H9 (cell line): ENCODE measurements at regions not wholly inside any gene's neighbourhood (a gene's known extent, or its start where the extent isn't known, plus 50 kb on each side); places are given as distances from the start of the nearest gene placed in this dataset.

Source experiments
- DNase-seq: peaks from one replicate; pipeline ENCODE4 v3.0.0-alpha.2; 2017
- H2AFZ ChIP-seq: one replicate; pipeline ENCODE4 v1.6.1; 2013; ENCODE audit warnings: mild to moderate bottlenecking, low read length, control low read depth, moderate library complexity
- H2AK5ac ChIP-seq: 2 replicates; pipeline ENCODE4 v1.6.1; 2013; ENCODE audit warnings: low read length, control low read depth, mixed read lengths; ENCODE audit not compliant: insufficient read length
- H2BK120ac ChIP-seq: one replicate; pipeline ENCODE4 v1.6.1; 2013; ENCODE audit warnings: low read depth, mild to moderate bottlenecking, low read length, control low read depth, inconsistent platforms; ENCODE audit not compliant: poor library complexity, severe bottlenecking
- H2BK12ac ChIP-seq: 2 replicates; pipeline ENCODE4 v1.6.1; 2013; ENCODE audit warnings: low read length, control low read depth, mixed read lengths, low read depth; ENCODE audit not compliant: insufficient read length
- H2BK15ac ChIP-seq: 2 replicates; pipeline ENCODE4 v1.6.1; 2013; ENCODE audit warnings: low read depth, low read length, control low read depth
- H2BK20ac ChIP-seq: one replicate; pipeline ENCODE4 v1.6.1; 2013; ENCODE audit warnings: low read depth, mild to moderate bottlenecking, low read length, control low read depth, inconsistent platforms; ENCODE audit not compliant: poor library complexity, severe bottlenecking
- H2BK5ac ChIP-seq: 2 replicates; pipeline ENCODE4 v1.6.1; 2013; ENCODE audit warnings: low read length, control low read depth, mixed read lengths; ENCODE audit not compliant: insufficient read length
- H3K14ac ChIP-seq: 2 replicates; pipeline ENCODE4 v1.6.1; 2013; ENCODE audit warnings: low read length, control low read depth; ENCODE audit not compliant: insufficient read depth
- H3K18ac ChIP-seq: 2 replicates; pipeline ENCODE4 v1.6.1; 2013; ENCODE audit warnings: low read depth, mild to moderate bottlenecking, mixed read lengths, low read length, control low read depth; ENCODE audit not compliant: insufficient read length
- H3K23ac ChIP-seq: 2 replicates; pipeline ENCODE4 v1.6.1; 2013; ENCODE audit warnings: low read length, control low read depth, mixed read lengths, low read depth; ENCODE audit not compliant: insufficient read length
- H3K23me2 ChIP-seq: 2 replicates; pipeline ENCODE4 v1.6.1; 2013; ENCODE audit warnings: low read depth, mild to moderate bottlenecking, mixed read lengths, low read length, control low read depth; ENCODE audit not compliant: insufficient read length, poor library complexity, severe bottlenecking
- H3K27ac ChIP-seq: 2 replicates; pipeline ENCODE4 v1.5.1; 2013; ENCODE audit warnings: low read length, control low read depth, mixed read lengths, low read depth; ENCODE audit not compliant: insufficient read length
- H3K27me3 ChIP-seq: 2 replicates; pipeline ENCODE4 v1.6.1; 2013; ENCODE audit warnings: low read length, control low read depth, inconsistent platforms; ENCODE audit not compliant: insufficient read depth
- H3K4ac ChIP-seq: 2 replicates; pipeline ENCODE4 v1.6.1; 2013; ENCODE audit warnings: low read depth, mild to moderate bottlenecking, control low read depth, inconsistent platforms, low read length, moderate library complexity
- H3K4me1 ChIP-seq: 2 replicates; pipeline ENCODE4 v1.6.1; 2013; ENCODE audit warnings: low read length, control low read depth, inconsistent platforms; ENCODE audit not compliant: insufficient read depth
- H3K4me2 ChIP-seq: 2 replicates; pipeline ENCODE4 v1.6.1; 2013; ENCODE audit warnings: low read length, control low read depth, mixed read lengths; ENCODE audit not compliant: insufficient read length, insufficient read depth
- H3K56ac ChIP-seq: 2 replicates; pipeline ENCODE4 v1.6.1; 2013; ENCODE audit warnings: low read depth, mild to moderate bottlenecking, mixed read lengths, low read length, control low read depth; ENCODE audit not compliant: insufficient read length
- H3K79me1 ChIP-seq: 2 replicates; pipeline ENCODE4 v1.6.1; 2013; ENCODE audit warnings: low read depth, mild to moderate bottlenecking, moderate library complexity, low read length, control low read depth, inconsistent platforms; ENCODE audit not compliant: insufficient read depth, poor library complexity, severe bottlenecking
- H3K79me2 ChIP-seq: 2 replicates; pipeline ENCODE4 v1.6.1; 2013; ENCODE audit warnings: low read length, control low read depth, inconsistent platforms; ENCODE audit not compliant: insufficient read depth
- H3K9ac ChIP-seq: 2 replicates; pipeline ENCODE4 v1.6.1; 2013; ENCODE audit warnings: low read length, control low read depth, mixed read lengths; ENCODE audit not compliant: insufficient read length; ENCODE audit errors: extremely low read depth
- H3K9me3 ChIP-seq: one replicate; pipeline ENCODE4 v1.6.1; 2013; ENCODE audit warnings: low read depth, low read length, inconsistent platforms; ENCODE audit not compliant: control insufficient read depth
- H3T11ph ChIP-seq: one replicate; pipeline ENCODE4 v1.6.1; 2013; ENCODE audit warnings: mild to moderate bottlenecking, low read length, control low read depth, inconsistent platforms
- H4K20me1 ChIP-seq: one replicate; pipeline ENCODE4 v1.6.1; 2013; ENCODE audit not compliant: control insufficient read depth, insufficient read length, insufficient read depth
- H4K5ac ChIP-seq: 2 replicates; pipeline ENCODE4 v1.6.1; 2013; ENCODE audit warnings: low read depth, mild to moderate bottlenecking, mixed read lengths, low read length, control low read depth; ENCODE audit not compliant: insufficient read length
- H4K8ac ChIP-seq: replicated peaks from 2 replicates; pipeline ENCODE4 v1.6.1; 2013; ENCODE audit warnings: low read length, control low read depth, mixed read lengths, low read depth; ENCODE audit not compliant: insufficient read length
- H4K91ac ChIP-seq: 2 replicates; pipeline ENCODE4 v1.6.1; 2013; ENCODE audit warnings: low read depth, mild to moderate bottlenecking, moderate library complexity, mixed read lengths, low read length, control low read depth; ENCODE audit not compliant: insufficient read length
- H3K27ac Mint-ChIP-seq, 3 experiments: 2 replicates in 2 of 3; 3 replicates in 1 of 3; pipeline ENCODE4 v1.8.0; 2020 to 2021; ENCODE audit warnings: mixed read lengths in 3 of 3, mild to moderate bottlenecking in 1 of 3, moderate library complexity in 1 of 3
- H3K27me3 Mint-ChIP-seq: 2 replicates; pipeline ENCODE4 v1.8.0; 2021; ENCODE audit warnings: low read depth, mild to moderate bottlenecking, moderate library complexity, mixed read lengths
- H3K36me3 Mint-ChIP-seq, 3 experiments: 2 replicates in 2 of 3; 3 replicates in 1 of 3; pipeline ENCODE4 v1.8.0; 2020 to 2021; ENCODE audit warnings: low read depth in 3 of 3, mixed read lengths in 3 of 3; ENCODE audit not compliant: insufficient read depth in 1 of 3
- H3K4me1 Mint-ChIP-seq, 2 experiments: 2 replicates each; pipeline ENCODE4 v1.8.0; 2020; ENCODE audit warnings: mixed read lengths in 2 of 2
- H3K4me3 Mint-ChIP-seq, 2 experiments: 2 replicates in 1 of 2; 3 replicates in 1 of 2; pipeline ENCODE4 v1.8.0; 2020 to 2021; ENCODE audit warnings: mild to moderate bottlenecking in 2 of 2, mixed read lengths in 2 of 2, moderate library complexity in 1 of 2
- H3K9me3 Mint-ChIP-seq, 2 experiments: 2 replicates in 1 of 2; 3 replicates in 1 of 2; pipeline ENCODE4 v1.8.0; 2020; ENCODE audit warnings: mild to moderate bottlenecking in 2 of 2, mixed read lengths in 2 of 2, moderate library complexity in 1 of 2
- CTCF ChIP-seq: fragments of 200-600 bp; sonication (generic); conservative IDR thresholded peaks from 3 replicates; pipeline ENCODE4 v1.8.0; 2021; ENCODE audit warnings: antibody characterized with exemption, mild to moderate bottlenecking
- WGBS: extraction: QIAGEN DNeasy Blood & Tissue Kit; methylation state at CpG from one replicate; pipeline ENCODE4 v1.1.7; 2013; ENCODE audit warnings: missing lambda C conversion rate, low lambda C conversion rate, mixed read lengths; ENCODE audit not compliant: insufficient read length; ENCODE audit errors: extremely low coverage; 5-methylcytosine and 5-hydroxymethylcytosine counted together

GRCh38 chr1:199246716-199247115 lies 607.9 kb downstream of the PTPRC start:
- no peak overlapping the region for H3K9ac ChIP-seq
- no peak for TF ChIP-seq CTCF
- H3K18ac ChIP-seq = no peak overlapping the region
- no peaks in the 10 kb centered on the region for H3K79me2 ChIP-seq
- no peak overlapping the region for H2BK12ac ChIP-seq
- H3K23ac ChIP-seq = no peak overlapping the region
- no peak overlapping the region for H4K91ac ChIP-seq
- no peak overlapping the region for H2AK5ac ChIP-seq
- no peak overlapping the region for H2AFZ ChIP-seq
- no peak overlapping the region for H2BK15ac ChIP-seq
- no peak overlapping the region for H3K27ac Mint-ChIP-seq
- no peaks in the 10 kb centered on the region; a peak in 1 of 7 replicates for H3K36me3 Mint-ChIP-seq
- DNase-seq = no peak
- H3T11ph ChIP-seq = no peak overlapping the region
- H3K14ac ChIP-seq = no peak overlapping the region
- no peaks in the 10 kb centered on the region for H3K9me3 Mint-ChIP-seq
- peaks cover 6 to 9% of the 10 kb centered on the region in 2 experiments for H3K4me1 Mint-ChIP-seq
- H3K4me1 ChIP-seq = no peaks in the 10 kb centered on the region
- H2BK20ac ChIP-seq = no peak overlapping the region
- no CpG with 5 or more reads among the region's 3 CpGs for WGBS
- H3K9me3 ChIP-seq = no peaks in the 10 kb centered on the region
- H3K4me3 Mint-ChIP-seq = no peak overlapping the region
- no peaks in the 10 kb centered on the region for H3K23me2 ChIP-seq
- H3K4me2 ChIP-seq = no peak overlapping the region
- H2BK5ac ChIP-seq = no peak overlapping the region
- H3K27me3 ChIP-seq = no peaks in the 10 kb centered on the region
- no peak overlapping the region for H3K27ac ChIP-seq
- no peak overlapping the region for H4K8ac ChIP-seq
- H2BK120ac ChIP-seq = no peak overlapping the region
- no peaks in the 10 kb centered on the region for H4K20me1 ChIP-seq
- H3K56ac ChIP-seq = no peak overlapping the region
- H4K5ac ChIP-seq = no peak overlapping the region
- no peak overlapping the region for H3K4ac ChIP-seq
- H3K79me1 ChIP-seq = no peaks in the 10 kb centered on the region
- H3K27me3 Mint-ChIP-seq = no peaks in the 10 kb centered on the region
